Activated CD8-positive, alpha-beta memory T cell treated with anti-CD3 and anti-CD28 coated beads for 1 hour (primary cell): ENCODE measurements at regions not wholly inside any gene's neighbourhood (a gene's known extent, or its start where the extent isn't known, plus 50 kb on each side); places are given as distances from the start of the nearest gene placed in this dataset.
"Not testable (repeated sequence)": the region's sequence is repeated elsewhere in the genome, so short reads cannot be mapped to it uniquely, and the experiment has no call there.

Experiments used
- DNase-seq, 2 donors: peaks; one replicate each; pipeline ENCODE4 v3.0.0-alpha.2; 2020; ENCODE audit warnings: low read depth in 1 of 2; ENCODE audit errors: extremely low read depth in 1 of 2

- DNase-seq = no peak
Measured at GRCh38 chr7:106386958-106387357, 102.2 kb upstream of the NAMPT start.

GRCh38 chr7:106384373-106384772, 99.6 kb upstream of the NAMPT start:
- no peak for DNase-seq

GRCh38 chr7:106382929-106383328, 98.1 kb upstream of the NAMPT start:
- no peak for DNase-seq

GRCh38 chr7:106382129-106382528, 97.3 kb upstream of the NAMPT start:
- no peak for DNase-seq

- DNase-seq = no peak
Measured at GRCh38 chr7:106381252-106381651, 96.5 kb upstream of the NAMPT start.

GRCh38 chr7:106377847-106378361, 93.1 kb upstream of the NAMPT start:
- DNase-seq = no peak

- DNase-seq = no peak
Measured at GRCh38 chr7:106376026-106376799, 91.4 kb upstream of the NAMPT start.

GRCh38 chr7:106375499-106375898, 90.7 kb upstream of the NAMPT start:
- DNase-seq = no peak

GRCh38 chr7:106374437-106374836, 89.7 kb upstream of the NAMPT start:
- no peak for DNase-seq

GRCh38 chr7:106372595-106373318, 88.0 kb upstream of the NAMPT start:
- DNase-seq = no peak

GRCh38 chr7:106372126-106372525, 87.3 kb upstream of the NAMPT start:
- DNase-seq = no peak

- no peak for DNase-seq
Measured at GRCh38 chr7:106371629-106372028, 86.8 kb upstream of the NAMPT start.

- no peak for DNase-seq
Measured at GRCh38 chr7:106370542-106370941, 85.8 kb upstream of the NAMPT start.

- DNase-seq = no peak
Measured at GRCh38 chr7:106369816-106370215, 85.0 kb upstream of the NAMPT start.

- DNase-seq = no peak
Measured at GRCh38 chr7:106369352-106369751, 84.6 kb upstream of the NAMPT start.

GRCh38 chr7:106367664-106368063, 82.9 kb upstream of the NAMPT start:
- no peak for DNase-seq

GRCh38 chr7:106367018-106367420, 82.2 kb upstream of the NAMPT start:
- DNase-seq = no peak

GRCh38 chr7:106365252-106366005, 80.6 kb upstream of the NAMPT start:
- no peak for DNase-seq

- not testable (repeated sequence) for DNase-seq
Measured at GRCh38 chr7:106362507-106362906, 77.7 kb upstream of the NAMPT start.

GRCh38 chr7:106358103-106358663, 73.4 kb upstream of the NAMPT start:
- no peak for DNase-seq

GRCh38 chr7:106357675-106358074, 72.9 kb upstream of the NAMPT start:
- no peak for DNase-seq
